B cell (primary cell): ENCODE measurements at regions not wholly inside any gene's neighbourhood (a gene's known extent, or its start where the extent isn't known, plus 50 kb on each side); places are given as distances from the start of the nearest gene placed in this dataset.

Experiments
- ATAC-seq: fragments of 200-7000 bp; cut with Tn5 transposase; one replicate; pipeline ENCODE4 v1.10.0; 2021; ENCODE audit warnings: low read depth, mild to moderate bottlenecking, moderate number of reproducible peaks, moderate library complexity
- CTCF ChIA-PET: fragments of 350-600 bp; sonication (Branson Sonifier 250); formaldehyde crosslinking; loops from one replicate; lab custom pipeline; 2021; ENCODE audit warnings: antibody characterized with exemption, inconsistent platforms; lab: Charles Lee
- POLR2A ChIA-PET: fragments of 350-600 bp; sonication (Branson Sonifier 250); formaldehyde crosslinking; loops from one replicate; lab custom pipeline; 2021; ENCODE audit warnings: antibody characterized with exemption; lab: Charles Lee
- DNase-seq: peaks from one replicate; pipeline ENCODE4 v3.0.0; 2013
- H2AFZ ChIP-seq: 2 replicates; pipeline ENCODE4 v1.6.1; 2012; ENCODE audit warnings: mild to moderate bottlenecking, low read depth, low read length; ENCODE audit not compliant: insufficient read depth, poor library complexity, severe bottlenecking
- H3K27ac ChIP-seq, 2 donors: 1 replicate in 1 of 2; 2 replicates in 1 of 2; pipeline ENCODE4 v1.5.1; 2012 to 2013; ENCODE audit warnings: low read length in 2 of 2, mild to moderate bottlenecking in 2 of 2, moderate library complexity in 1 of 2
- H3K27me3 ChIP-seq, 4 experiments: fragments of 200-600 bp in 1 of 4; sonication (generic) in 1 of 4; replicated peaks in 1 of 4; 1 replicate in 2 of 4; 2 replicates in 2 of 4; pipeline versions ENCODE4 v1.6.1 to v1.7.0; 2013 to 2016; ENCODE audit warnings: low read length in 3 of 4, mild to moderate bottlenecking in 2 of 4, mixed read lengths in 1 of 4, moderate library complexity in 1 of 4; ENCODE audit not compliant: insufficient read depth in 4 of 4, control insufficient read depth in 3 of 4; ENCODE audit errors: control extremely low read depth in 1 of 4
- H3K36me3 ChIP-seq, 2 experiments: replicated peaks in 1 of 2; 1 replicate in 1 of 2; 2 replicates in 1 of 2; pipeline versions ENCODE4 v1.6.1 to v1.7.1; 2013; ENCODE audit warnings: low read length in 1 of 2; ENCODE audit not compliant: insufficient read depth in 2 of 2, control insufficient read depth in 1 of 2; ENCODE audit errors: control extremely low read depth in 1 of 2, extremely low read depth in 1 of 2
- H3K4me1 ChIP-seq, 2 donors: fragments of 200-600 bp in 1 of 2; sonication (generic) in 1 of 2; 1 replicate in 1 of 2; 2 replicates in 1 of 2; pipeline versions ENCODE4 v1.5.1 to v1.6.1; 2013 to 2017; ENCODE audit warnings: low read length in 2 of 2; ENCODE audit not compliant: control insufficient read depth in 2 of 2, insufficient read depth in 2 of 2
- H3K4me2 ChIP-seq: replicated peaks from 2 replicates; pipeline ENCODE3; 2012; ENCODE audit warnings: mild to moderate bottlenecking, low read depth, low read length; ENCODE audit not compliant: poor library complexity, severe bottlenecking
- H3K4me3 ChIP-seq, 5 experiments: fragments of 200-600 bp in 1 of 5; sonication (generic) in 1 of 5; 1 replicate in 3 of 5; 2 replicates in 2 of 5; pipeline versions ENCODE4 v1.5.1 to v1.7.0; 2011 to 2016; ENCODE audit warnings: low read length in 4 of 5, mild to moderate bottlenecking in 4 of 5, low read depth in 2 of 5, control low read depth in 1 of 5, moderate library complexity in 1 of 5; ENCODE audit not compliant: insufficient read depth in 1 of 5; ENCODE audit errors: control extremely low read depth in 1 of 5, extremely low read depth in 1 of 5
- H3K79me2 ChIP-seq: fragments of 200-600 bp; sonication (generic); one replicate; pipeline ENCODE4 v1.6.0; 2016; ENCODE audit warnings: low read length; ENCODE audit not compliant: control insufficient read depth, insufficient read depth
- H3K9ac ChIP-seq: fragments of 200-600 bp; sonication (generic); 2 replicates; pipeline ENCODE4 v1.6.1; 2017; ENCODE audit warnings: mild to moderate bottlenecking, low read length, moderate library complexity
- H3K9me3 ChIP-seq, 3 donors: one replicate each; pipeline versions ENCODE4 v1.6.1 to v1.7.1; 2013; ENCODE audit warnings: low read length in 2 of 3; ENCODE audit not compliant: control insufficient read depth in 2 of 3, insufficient read depth in 1 of 3; ENCODE audit errors: control extremely low read depth in 1 of 3
- H4K20me1 ChIP-seq: 2 replicates; pipeline ENCODE4 v1.6.0; 2012; ENCODE audit warnings: mild to moderate bottlenecking, low read length; ENCODE audit not compliant: insufficient read depth, control insufficient read depth, poor library complexity, severe bottlenecking
- H3K27ac Mint-ChIP-seq: one replicate; pipeline ENCODE4 v1.8.0; 2021; ENCODE audit warnings: mixed read lengths
- H3K27me3 Mint-ChIP-seq: one replicate; pipeline ENCODE4 v1.8.0; 2021; ENCODE audit warnings: mixed read lengths
- H3K4me1 Mint-ChIP-seq: one replicate; pipeline ENCODE4 v1.8.0; 2021; ENCODE audit warnings: mixed read lengths
- H3K4me3 Mint-ChIP-seq: one replicate; pipeline ENCODE4 v1.8.0; 2021; ENCODE audit warnings: mixed read lengths
- H3K9me3 Mint-ChIP-seq: one replicate; pipeline ENCODE4 v1.8.0; 2022; ENCODE audit warnings: mixed read lengths; ENCODE audit not compliant: insufficient read depth
- CTCF ChIP-seq: fragments of 200-600 bp; IDR thresholded peaks from one replicate; pipeline ENCODE4 v1.8.0; 2022; ENCODE audit warnings: antibody characterized with exemption, mild to moderate bottlenecking
- EZH2 ChIP-seq: IDR thresholded peaks from 2 replicates; pipeline ENCODE4 v1.6.1; 2012; ENCODE audit warnings: borderline replicate concordance, low read depth, mild to moderate bottlenecking, moderate library complexity, low read length; ENCODE audit not compliant: insufficient read depth, poor library complexity, severe bottlenecking
- WGBS: methylation state at CpG from one replicate; pipeline ENCODE4 v1.1.5; 2013; ENCODE audit warnings: missing lambda C conversion rate; ENCODE audit not compliant: insufficient coverage; 5-methylcytosine and 5-hydroxymethylcytosine counted together
- intact Hi-C: fragments of 100-400 bp; cut with micrococcal nuclease; formaldehyde crosslinking; loops from one replicate; pipeline ENCODE4 v1.10.0; 2022

GRCh38 chr4:17370818-17371217 lies 141.1 kb downstream of the QDPR start:
- Histone ChIP-seq H3K4me1 (no peaks in the 10 kb centered on the region), H3K36me3 (no peaks in the 10 kb centered on the region), H3K79me2 (no peaks in the 10 kb centered on the region), H3K9ac (no peak overlapping the region), H2AFZ (no peak overlapping the region), H3K27ac (no peak overlapping the region), H4K20me1 (no peaks in the 10 kb centered on the region), H3K9me3 (peaks cover 0 to 3% (median 0%) of the 10 kb centered on the region in 3 donors), H3K4me3 (no peak overlapping the region), H3K4me2 (no peak overlapping the region), H3K27me3 (no peaks in the 10 kb centered on the region)
- no peak overlapping the region for H3K4me3 Mint-ChIP-seq
- no peaks in the 10 kb centered on the region for H3K4me1 Mint-ChIP-seq
- ATAC-seq = no peak
- no peak overlapping the region for H3K27ac Mint-ChIP-seq
- POLR2A ChIA-PET = no interaction called here
- no peaks in the 10 kb centered on the region for H3K9me3 Mint-ChIP-seq
- CTCF ChIA-PET = no interaction called here
- TF ChIP-seq EZH2 (no peak), CTCF (no peak)
- no CpG with 5 or more reads among the region's 2 CpGs for WGBS
- peaks cover 3% of the 10 kb centered on the region for H3K27me3 Mint-ChIP-seq
- intact Hi-C loops = no loop called here
- DNase-seq = no peak

DNA sequence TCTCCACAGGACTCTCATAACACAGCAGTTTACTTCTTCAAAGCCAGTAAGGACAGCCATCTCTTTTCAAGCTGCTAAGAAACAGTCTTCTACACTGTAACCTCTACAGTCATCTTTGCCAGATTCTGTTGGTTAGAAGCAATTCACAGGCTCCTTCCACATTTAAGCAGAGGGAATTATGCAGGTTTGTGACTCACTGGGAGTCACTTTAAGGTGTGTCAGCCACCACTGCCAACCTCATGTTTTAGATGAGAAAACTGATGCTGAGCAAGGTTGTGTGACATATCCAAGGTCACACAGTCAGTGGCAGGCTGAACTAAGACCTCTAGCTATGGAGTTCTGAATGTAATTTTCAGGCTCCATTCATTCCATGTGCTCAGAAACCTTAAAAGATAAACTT lies 143.5 kb downstream of the QDPR start:
- Histone ChIP-seq H3K27me3 (no peaks in the 10 kb centered on the region), H3K36me3 (no peaks in the 10 kb centered on the region), H3K9ac (no peak overlapping the region), H4K20me1 (no peaks in the 10 kb centered on the region), H3K4me3 (no peak overlapping the region), H2AFZ (no peak overlapping the region), H3K27ac (no peak overlapping the region), H3K9me3 (peaks cover 0 to 3% (median 0%) of the 10 kb centered on the region in 3 donors), H3K4me2 (no peak overlapping the region), H3K4me1 (no peaks in the 10 kb centered on the region), H3K79me2 (no peaks in the 10 kb centered on the region)
- TF ChIP-seq CTCF (no peak), EZH2 (no peak)
- H3K4me3 Mint-ChIP-seq = no peak overlapping the region
- no peaks in the 10 kb centered on the region for H3K4me1 Mint-ChIP-seq
- H3K9me3 Mint-ChIP-seq = no peaks in the 10 kb centered on the region
- POLR2A ChIA-PET = no interaction called here
- DNase-seq (no peak), ATAC-seq (no peak)
- H3K27me3 Mint-ChIP-seq = peaks cover 7% of the 10 kb centered on the region
- CTCF ChIA-PET = no interaction called here
- no peak overlapping the region for H3K27ac Mint-ChIP-seq
- intact Hi-C loops = no loop called here
